Endodermal cell (in vitro differentiated cells): ENCODE measurements at regions not wholly inside any gene's neighbourhood (a gene's known extent, or its start where the extent isn't known, plus 50 kb on each side); places are given as distances from the start of the nearest gene placed in this dataset.

Source experiments
- DNase-seq: peaks from one replicate; pipeline ENCODE4 v3.0.0-alpha.2; 2017
- H3K27ac ChIP-seq: 2 replicates; pipeline ENCODE4 v1.5.1; 2013; ENCODE audit warnings: mild to moderate bottlenecking, low read depth, low read length, moderate library complexity
- H3K27me3 ChIP-seq: 2 replicates; pipeline ENCODE4 v1.6.1; 2013; ENCODE audit warnings: mild to moderate bottlenecking, low read length, moderate library complexity; ENCODE audit not compliant: insufficient read depth, control insufficient read depth, poor library complexity, severe bottlenecking
- H3K36me3 ChIP-seq: 2 replicates; pipeline ENCODE4 v1.7.0; 2013; ENCODE audit warnings: mild to moderate bottlenecking, low read length, moderate library complexity; ENCODE audit not compliant: control insufficient read depth, insufficient read depth
- H3K4me1 ChIP-seq: one replicate; pipeline ENCODE4 v1.7.0; 2013; ENCODE audit warnings: low read length; ENCODE audit not compliant: control insufficient read depth, insufficient read depth
- H3K4me3 ChIP-seq: 2 replicates; pipeline ENCODE4 v1.5.1; 2013; ENCODE audit warnings: mild to moderate bottlenecking, low read length, moderate library complexity
- H3K9ac ChIP-seq: 2 replicates; pipeline ENCODE4 v1.6.1; 2013; ENCODE audit warnings: mild to moderate bottlenecking, low read length, moderate library complexity; ENCODE audit not compliant: poor library complexity, severe bottlenecking; ENCODE audit errors: extremely low read depth
- H3K9me3 ChIP-seq: 2 replicates; pipeline ENCODE4 v1.6.1; 2013; ENCODE audit warnings: mild to moderate bottlenecking, low read length, moderate library complexity; ENCODE audit not compliant: control insufficient read depth
- H3K27ac Mint-ChIP-seq: 2 replicates; pipeline ENCODE4 v1.8.0; 2020; ENCODE audit warnings: mixed read lengths
- H3K27me3 Mint-ChIP-seq: 2 replicates; pipeline ENCODE4 v1.8.0; 2021; ENCODE audit warnings: mild to moderate bottlenecking, mixed read lengths; ENCODE audit not compliant: insufficient read depth
- H3K36me3 Mint-ChIP-seq: 2 replicates; pipeline ENCODE4 v1.8.0; 2020; ENCODE audit warnings: low read depth, mixed read lengths
- H3K4me1 Mint-ChIP-seq: 2 replicates; pipeline ENCODE4 v1.8.0; 2020; ENCODE audit warnings: mixed read lengths
- H3K4me3 Mint-ChIP-seq: 2 replicates; pipeline ENCODE4 v1.8.0; 2020; ENCODE audit warnings: mild to moderate bottlenecking, moderate library complexity, mixed read lengths
- H3K9me3 Mint-ChIP-seq: 2 replicates; pipeline ENCODE4 v1.8.0; 2020; ENCODE audit warnings: mild to moderate bottlenecking, mixed read lengths
- WGBS, 2 experiments: methylation state at CpG; one replicate each; pipeline versions ENCODE4 v1.1.5 to v1.1.7; 2013; ENCODE audit warnings: missing lambda C conversion rate in 2 of 2, mixed read lengths in 1 of 2; ENCODE audit not compliant: insufficient coverage in 1 of 2, insufficient read length in 1 of 2; 5-methylcytosine and 5-hydroxymethylcytosine counted together
- TF ChIP-seq, protein P1 (sequence below): fragments of 200-600 bp; sonication (generic); conservative IDR thresholded peaks from 2 replicates; pipeline ENCODE4 v1.5.0; 2021; ENCODE audit warnings: antibody characterized with exemption, mild to moderate bottlenecking

DNA sequence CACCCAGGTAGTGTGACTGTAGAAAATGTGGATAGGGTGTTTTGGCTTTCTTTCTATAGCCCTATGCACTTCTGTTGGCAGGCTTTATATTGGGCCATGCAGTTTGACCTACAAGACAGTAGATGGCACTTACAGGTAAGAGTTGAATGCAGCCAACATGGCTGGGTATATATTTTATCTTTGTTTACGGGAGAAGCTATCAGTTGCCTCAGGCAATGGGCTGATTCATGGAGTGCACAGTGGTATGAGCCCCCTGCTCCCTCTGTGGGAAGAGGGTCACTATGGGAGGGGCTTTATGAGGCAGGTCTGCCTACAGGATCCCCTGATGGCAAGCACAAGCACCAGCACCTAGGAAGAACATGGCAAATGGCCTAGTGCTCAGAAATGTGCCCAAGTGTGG lies 301.2 kb upstream of the CDIN1 start:
- Histone ChIP-seq H3K9ac (no peak overlapping the region), H3K9me3 (peaks cover 35% of the 10 kb centered on the region), H3K4me1 (no peaks in the 10 kb centered on the region), H3K4me3 (no peak overlapping the region), H3K27me3 (peaks cover 29% of the 10 kb centered on the region), H3K27ac (no peak overlapping the region), H3K36me3 (no peaks in the 10 kb centered on the region)
- Mint-ChIP-seq H3K9me3 (peaks cover 39% of the 10 kb centered on the region), H3K36me3 (peaks cover 4% of the 10 kb centered on the region), H3K27me3 (peaks cover 52% of the 10 kb centered on the region), H3K4me3 (no peak overlapping the region), H3K4me1 (no peaks in the 10 kb centered on the region), H3K27ac (no peak overlapping the region)
- WGBS, 2 experiments = 57 to 86% methylated on average over 1 of the region's 1 CpG
- peak; percentile 55 for DNase-seq
- TF ChIP-seq, protein P1, sequence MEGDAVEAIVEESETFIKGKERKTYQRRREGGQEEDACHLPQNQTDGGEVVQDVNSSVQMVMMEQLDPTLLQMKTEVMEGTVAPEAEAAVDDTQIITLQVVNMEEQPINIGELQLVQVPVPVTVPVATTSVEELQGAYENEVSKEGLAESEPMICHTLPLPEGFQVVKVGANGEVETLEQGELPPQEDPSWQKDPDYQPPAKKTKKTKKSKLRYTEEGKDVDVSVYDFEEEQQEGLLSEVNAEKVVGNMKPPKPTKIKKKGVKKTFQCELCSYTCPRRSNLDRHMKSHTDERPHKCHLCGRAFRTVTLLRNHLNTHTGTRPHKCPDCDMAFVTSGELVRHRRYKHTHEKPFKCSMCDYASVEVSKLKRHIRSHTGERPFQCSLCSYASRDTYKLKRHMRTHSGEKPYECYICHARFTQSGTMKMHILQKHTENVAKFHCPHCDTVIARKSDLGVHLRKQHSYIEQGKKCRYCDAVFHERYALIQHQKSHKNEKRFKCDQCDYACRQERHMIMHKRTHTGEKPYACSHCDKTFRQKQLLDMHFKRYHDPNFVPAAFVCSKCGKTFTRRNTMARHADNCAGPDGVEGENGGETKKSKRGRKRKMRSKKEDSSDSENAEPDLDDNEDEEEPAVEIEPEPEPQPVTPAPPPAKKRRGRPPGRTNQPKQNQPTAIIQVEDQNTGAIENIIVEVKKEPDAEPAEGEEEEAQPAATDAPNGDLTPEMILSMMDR = peak; percentile 68

DNA sequence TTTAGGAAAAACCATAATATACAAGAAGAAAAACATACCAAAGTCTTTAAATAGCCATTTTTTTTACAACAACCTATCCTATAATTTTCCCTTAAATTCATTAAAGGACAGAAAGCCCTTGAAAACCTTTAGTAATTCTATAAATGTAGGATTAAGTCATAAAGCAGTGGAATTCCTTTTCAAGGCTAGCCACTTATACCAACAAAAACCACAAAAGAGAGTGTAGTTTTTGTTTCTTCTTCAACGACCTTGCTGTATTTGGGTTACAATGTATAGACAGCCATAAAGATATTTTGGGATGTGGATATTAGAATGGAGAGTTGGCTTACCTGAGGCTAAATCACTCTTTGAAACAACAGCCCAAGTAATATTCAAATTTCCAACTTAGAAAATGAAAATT lies 296.6 kb upstream of the CDIN1 start:
- H3K4me3 ChIP-seq = no peak overlapping the region
- H3K27me3 ChIP-seq = no peaks in the 10 kb centered on the region
- TF ChIP-seq, protein P1 = no peak
- H3K36me3 ChIP-seq = no peaks in the 10 kb centered on the region
- 80% methylated on average over 1 of the region's 1 CpG; no CpG with 5 or more reads in 1 of the 2 experiments for WGBS, 2 experiments
- no peaks in the 10 kb centered on the region for H3K4me1 ChIP-seq
- no peak for DNase-seq
- H3K36me3 Mint-ChIP-seq = peaks cover 4% of the 10 kb centered on the region
- H3K9ac ChIP-seq = no peak overlapping the region
- H3K4me3 Mint-ChIP-seq = no peak overlapping the region
- H3K27ac Mint-ChIP-seq = no peak overlapping the region
- no peak overlapping the region for H3K27ac ChIP-seq
- peaks cover 19% of the 10 kb centered on the region for H3K9me3 ChIP-seq
- peaks cover 35% of the 10 kb centered on the region for H3K9me3 Mint-ChIP-seq
- peaks cover 14% of the 10 kb centered on the region for H3K27me3 Mint-ChIP-seq
- H3K4me1 Mint-ChIP-seq = peaks cover 5% of the 10 kb centered on the region

DNA sequence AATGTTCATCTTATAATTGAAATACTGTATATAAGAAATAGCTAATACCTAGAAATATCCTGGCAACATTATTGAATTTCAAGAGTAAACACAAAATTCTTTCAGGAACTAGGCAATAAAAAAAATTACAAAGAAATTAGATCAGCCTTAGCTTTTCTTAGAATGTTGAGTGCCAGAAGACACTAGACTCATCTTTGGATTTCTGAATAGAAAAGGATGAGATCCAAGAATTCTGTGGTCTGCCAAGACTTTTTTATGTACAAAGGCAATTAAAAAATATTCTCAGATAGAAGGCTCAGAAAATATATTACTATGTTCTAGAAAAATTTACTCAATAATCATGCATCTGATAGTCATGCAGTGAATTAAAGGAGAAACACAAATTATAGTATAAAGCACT lies 294.5 kb upstream of the CDIN1 start:
- DNase-seq = no peak
- Histone ChIP-seq H3K4me1 (no peaks in the 10 kb centered on the region), H3K9ac (no peak overlapping the region), H3K9me3 (no peaks in the 10 kb centered on the region), H3K27me3 (no peaks in the 10 kb centered on the region), H3K27ac (no peak overlapping the region), H3K36me3 (no peaks in the 10 kb centered on the region), H3K4me3 (no peak overlapping the region)
- TF ChIP-seq, protein P1 = no peak
- no peak overlapping the region for H3K4me3 Mint-ChIP-seq
- peaks cover 10% of the 10 kb centered on the region for H3K27me3 Mint-ChIP-seq
- no peaks in the 10 kb centered on the region for H3K36me3 Mint-ChIP-seq
- H3K27ac Mint-ChIP-seq = no peak overlapping the region
- H3K4me1 Mint-ChIP-seq = peaks cover 7% of the 10 kb centered on the region
- peaks cover 18% of the 10 kb centered on the region for H3K9me3 Mint-ChIP-seq
